Lower leg skin (tissue), 3 donors: ENCODE measurements at regions not wholly inside any gene's neighbourhood (a gene's known extent, or its start where the extent isn't known, plus 50 kb on each side); places are given as distances from the start of the nearest gene placed in this dataset.

Experiments used
- POLR2A ChIP-seq, 2 donors: fragments of 450-650 bp; IDR thresholded peaks; one replicate each; pipeline ENCODE4 v1.6.1; 2016 to 2017; ENCODE audit warnings: antibody characterized with exemption in 2 of 2, mild to moderate bottlenecking in 1 of 2, moderate library complexity in 1 of 2
- TF ChIP-seq, protein P1 (sequence below), 3 donors: fragments of 450-650 bp; IDR thresholded peaks; one replicate each; pipeline ENCODE4 v1.5.1; 2016; ENCODE audit warnings: antibody characterized with exemption in 3 of 3, mild to moderate bottlenecking in 3 of 3, moderate library complexity in 2 of 3

DNA sequence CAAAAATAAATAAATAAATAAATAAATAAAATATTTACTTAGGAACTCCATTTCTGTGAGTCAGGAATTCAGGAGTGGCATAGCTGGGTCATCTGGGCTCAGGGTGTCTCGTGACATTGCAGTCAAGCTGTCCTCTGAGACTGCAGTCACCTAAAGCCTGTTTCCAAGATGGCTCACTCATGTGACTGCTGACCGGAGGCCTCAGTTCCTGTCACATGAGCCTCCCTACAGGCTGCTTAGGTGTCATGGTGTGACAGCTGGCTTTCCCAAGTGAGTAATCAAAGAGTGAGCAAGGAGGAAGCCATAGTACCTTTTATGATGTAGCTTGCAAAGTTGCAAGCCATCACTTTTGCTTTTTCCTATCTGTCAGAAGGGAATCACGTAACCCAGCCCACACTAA, 128.6 kb upstream of the KCTD7 start:
- TF ChIP-seq POLR2A (IDR thresholded peaks at IDR 0.05), result no peak
- TF ChIP-seq, protein P1, sequence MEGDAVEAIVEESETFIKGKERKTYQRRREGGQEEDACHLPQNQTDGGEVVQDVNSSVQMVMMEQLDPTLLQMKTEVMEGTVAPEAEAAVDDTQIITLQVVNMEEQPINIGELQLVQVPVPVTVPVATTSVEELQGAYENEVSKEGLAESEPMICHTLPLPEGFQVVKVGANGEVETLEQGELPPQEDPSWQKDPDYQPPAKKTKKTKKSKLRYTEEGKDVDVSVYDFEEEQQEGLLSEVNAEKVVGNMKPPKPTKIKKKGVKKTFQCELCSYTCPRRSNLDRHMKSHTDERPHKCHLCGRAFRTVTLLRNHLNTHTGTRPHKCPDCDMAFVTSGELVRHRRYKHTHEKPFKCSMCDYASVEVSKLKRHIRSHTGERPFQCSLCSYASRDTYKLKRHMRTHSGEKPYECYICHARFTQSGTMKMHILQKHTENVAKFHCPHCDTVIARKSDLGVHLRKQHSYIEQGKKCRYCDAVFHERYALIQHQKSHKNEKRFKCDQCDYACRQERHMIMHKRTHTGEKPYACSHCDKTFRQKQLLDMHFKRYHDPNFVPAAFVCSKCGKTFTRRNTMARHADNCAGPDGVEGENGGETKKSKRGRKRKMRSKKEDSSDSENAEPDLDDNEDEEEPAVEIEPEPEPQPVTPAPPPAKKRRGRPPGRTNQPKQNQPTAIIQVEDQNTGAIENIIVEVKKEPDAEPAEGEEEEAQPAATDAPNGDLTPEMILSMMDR (IDR thresholded peaks at IDR 0.05), result no peak
